ENCODE measurements at regions not wholly inside any gene's neighbourhood (a gene's known extent, or its start where the extent isn't known, plus 50 kb on each side); places are given as distances from the start of the nearest gene placed in this dataset.

DNA sequence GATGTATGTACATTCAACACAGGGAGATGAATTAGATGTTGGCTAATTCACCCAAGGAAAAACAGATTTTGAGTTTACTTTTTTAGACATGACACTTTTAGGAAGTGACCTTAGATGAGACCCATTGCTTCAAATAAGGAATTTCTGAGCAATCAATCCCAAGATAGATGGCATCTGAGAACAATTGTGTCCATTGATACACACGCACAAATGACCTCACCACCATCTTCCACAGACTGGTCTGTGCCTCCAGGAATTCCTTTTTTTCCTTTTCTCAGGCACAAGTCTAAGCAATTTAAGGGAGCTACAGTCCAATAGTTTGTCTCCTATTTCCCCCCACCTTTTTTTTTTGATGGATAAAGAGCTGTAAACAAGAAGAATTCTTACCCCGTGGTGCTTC, 265.3 kb downstream of the TBL1XR1 start:
- DNase-seq, result no peak

DNA sequence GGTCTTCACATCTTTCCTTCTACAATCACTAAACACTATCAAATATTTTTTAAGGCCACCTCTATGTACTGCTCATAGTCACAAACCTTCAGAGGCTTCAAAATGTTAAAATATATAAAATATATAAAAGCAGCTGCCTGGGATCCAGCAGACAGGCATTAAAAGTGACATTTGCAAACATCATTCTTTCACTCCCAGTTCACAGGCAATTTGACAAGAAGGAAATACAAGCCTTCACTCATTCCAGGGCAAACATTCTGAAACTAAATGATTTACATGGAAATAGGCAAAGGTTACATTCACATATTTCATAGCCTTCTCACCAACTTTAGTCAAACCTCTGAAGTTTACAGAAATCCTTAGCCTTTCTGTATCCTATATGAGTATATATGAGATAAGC, 266.3 kb downstream of the TBL1XR1 start:
- no peak for DNase-seq

DNA sequence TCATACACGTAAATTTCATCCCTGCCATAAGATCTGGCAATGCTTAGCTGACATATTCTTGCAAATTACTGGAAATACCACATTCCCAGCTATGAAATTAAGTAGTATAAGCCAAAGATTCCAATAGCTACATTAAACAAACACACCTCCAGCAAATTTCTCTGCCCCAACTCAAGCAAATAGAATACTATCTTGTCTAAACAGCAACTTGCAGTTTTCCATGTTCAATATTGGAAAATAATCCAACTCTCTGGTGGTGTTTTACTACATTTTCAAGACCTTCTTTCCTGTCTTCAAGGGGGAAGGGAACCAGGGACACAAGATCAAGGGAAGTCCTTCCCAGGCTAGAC, 268.7 kb downstream of the TBL1XR1 start:
- DNase-seq, result no peak

DNA sequence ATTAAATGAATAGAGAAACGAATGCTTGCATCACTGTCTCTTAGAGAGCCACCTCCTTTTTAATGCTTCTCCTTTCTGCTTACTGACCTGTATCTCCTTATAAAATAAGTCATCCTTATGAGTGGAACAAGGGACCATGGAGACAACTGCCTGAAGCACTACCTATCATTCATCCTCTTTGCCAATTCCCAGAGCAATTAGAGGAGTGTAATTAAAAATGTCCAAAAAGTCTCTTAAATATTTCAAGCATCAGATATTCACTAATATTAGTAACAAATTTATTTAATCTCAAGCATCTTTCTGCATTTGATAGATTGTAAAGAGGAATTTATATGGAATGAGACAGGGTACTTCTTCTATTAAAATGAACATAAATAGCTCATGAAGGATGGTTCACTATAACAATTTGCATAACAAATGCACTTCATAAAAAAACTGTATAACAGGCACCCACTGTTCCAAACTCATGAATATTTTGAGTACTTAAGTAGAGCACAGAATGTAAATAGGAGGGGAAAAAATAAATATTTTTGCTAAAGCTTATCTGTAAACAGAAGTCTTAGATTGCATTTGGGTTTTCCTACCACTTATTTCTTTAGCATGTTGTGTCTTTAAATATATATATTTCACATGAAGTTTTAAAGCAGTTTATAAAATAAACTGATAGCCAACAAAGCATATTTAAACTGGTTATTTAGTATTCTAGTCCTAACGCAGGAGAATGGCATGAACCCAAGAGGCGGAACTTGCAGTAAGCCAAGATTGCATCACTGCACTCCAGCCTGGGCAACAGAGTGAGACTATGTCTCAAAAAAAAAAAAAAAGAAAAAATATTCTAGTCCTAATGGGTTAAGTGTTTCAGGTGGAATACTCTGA, 269.3 kb downstream of the TBL1XR1 start:
- no peak for DNase-seq

DNA sequence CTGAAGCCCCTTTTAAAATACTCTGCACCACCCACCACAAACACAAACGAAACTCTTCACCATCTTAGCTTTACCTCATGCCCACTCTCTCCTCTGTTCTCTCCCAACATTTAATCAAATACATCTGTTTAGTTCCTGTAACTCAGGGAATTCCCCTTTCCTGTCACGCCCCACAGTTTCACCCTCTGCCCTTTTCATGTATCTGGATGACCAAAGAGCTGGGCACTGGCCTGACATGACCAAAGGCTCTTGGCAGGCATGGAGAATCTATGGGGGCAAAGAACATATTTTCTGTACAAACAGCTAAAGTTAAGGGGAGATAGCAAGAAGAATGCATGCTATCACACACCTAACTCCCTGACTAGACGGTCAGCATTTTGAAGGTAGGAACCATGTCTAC, 270.0 kb downstream of the TBL1XR1 start:
- DNase-seq, result no peak

DNA sequence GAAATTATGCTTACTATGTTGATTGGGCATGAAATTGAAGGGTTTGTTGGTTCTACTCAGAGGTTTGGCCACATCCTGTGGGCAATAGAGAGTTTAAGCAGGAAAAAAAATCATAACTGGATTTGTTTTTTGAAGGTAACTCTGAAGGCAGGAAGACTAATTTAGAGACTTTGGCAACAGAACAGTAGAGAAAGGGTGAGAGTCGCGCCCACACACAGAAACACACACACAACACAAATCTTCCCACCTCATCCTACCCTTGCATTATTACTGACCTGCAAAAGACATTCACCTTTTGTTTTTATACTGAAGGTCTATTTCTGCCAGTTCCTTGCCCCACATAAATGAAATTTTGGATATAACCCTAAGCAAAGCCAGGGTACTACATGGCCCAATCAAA, 270.6 kb downstream of the TBL1XR1 start:
- DNase-seq, result no peak

DNA sequence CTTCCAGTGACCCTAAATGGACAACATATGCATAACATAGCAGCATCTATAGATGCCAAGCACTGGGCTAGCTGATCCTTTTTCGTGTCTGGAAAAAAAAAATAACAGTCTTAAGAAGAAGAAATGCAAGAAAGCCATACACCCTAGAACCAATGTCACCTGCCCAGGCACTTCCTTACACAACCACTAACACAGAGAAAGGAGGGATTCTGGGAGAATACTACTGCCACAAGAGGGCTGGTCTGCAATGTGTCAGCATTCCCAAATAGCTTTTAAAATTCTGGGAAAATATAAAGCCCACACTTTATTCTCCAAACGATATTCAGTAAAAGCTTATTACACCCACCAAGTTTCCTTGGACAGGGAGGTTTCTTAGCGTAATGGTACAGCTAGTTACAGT, 271.2 kb downstream of the TBL1XR1 start:
- no peak for DNase-seq

DNA sequence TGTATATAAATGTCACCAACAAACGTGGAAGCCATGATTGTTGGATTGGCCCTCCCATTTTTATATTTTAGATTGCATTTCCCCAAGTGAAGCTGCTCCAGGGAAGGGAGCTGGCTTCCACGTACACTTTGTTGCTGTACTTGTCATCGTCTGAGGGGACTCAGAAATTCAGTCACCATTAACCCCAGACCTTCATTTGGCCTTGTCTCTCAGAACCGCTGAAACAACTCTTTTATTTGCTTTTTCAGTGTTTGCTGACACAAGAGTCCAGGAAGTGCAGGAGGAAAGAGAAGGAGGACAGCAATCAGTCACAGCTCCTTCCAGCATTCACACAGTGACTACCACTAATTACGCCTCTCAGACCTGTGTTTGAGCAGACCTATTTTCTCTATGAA, 276.5 kb downstream of the TBL1XR1 start:
- DNase-seq, result no peak

DNA sequence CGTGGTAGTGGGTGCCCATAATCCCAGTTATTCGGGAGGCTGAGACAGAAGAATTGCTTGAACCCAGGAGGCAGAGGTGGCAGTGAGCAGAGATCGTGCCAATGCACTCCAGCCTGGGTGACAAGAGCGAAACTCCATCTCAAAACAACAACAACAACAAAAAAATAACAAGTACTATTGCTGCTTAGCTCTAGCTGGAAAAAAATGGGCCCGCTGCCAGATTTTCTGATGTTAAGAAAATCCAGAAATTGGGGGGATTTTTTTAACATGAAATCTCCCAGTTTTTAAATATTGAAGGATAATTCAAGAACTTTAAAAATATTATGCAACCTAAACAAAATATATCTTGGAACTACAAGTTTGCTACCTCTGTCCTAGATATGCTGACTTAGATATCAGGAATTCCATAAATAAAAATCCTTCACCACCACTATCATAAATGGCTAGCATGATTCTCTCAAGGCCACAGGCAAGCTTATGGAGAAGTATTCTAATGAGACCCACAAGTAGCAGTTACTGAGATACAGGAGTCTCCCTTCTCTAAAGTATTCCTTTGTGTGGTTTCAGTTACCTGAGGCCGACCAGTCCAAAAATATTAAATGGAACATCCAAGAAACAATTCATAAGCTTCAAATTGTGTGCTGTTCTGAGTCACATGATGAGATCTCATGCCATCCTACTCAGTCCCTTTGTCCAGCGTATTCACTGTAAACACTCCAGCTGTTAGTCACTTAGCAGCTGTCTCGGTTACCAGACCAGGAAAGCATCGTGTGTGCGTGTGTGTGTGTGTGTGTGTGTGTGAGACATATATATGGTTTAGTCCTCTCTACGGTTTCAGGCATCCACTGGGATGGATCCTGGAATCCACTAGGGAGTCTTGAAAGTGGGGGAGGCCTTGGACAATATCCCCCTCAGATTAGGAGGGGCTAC, 277.2 kb downstream of the TBL1XR1 start:
- no peak for DNase-seq

DNA sequence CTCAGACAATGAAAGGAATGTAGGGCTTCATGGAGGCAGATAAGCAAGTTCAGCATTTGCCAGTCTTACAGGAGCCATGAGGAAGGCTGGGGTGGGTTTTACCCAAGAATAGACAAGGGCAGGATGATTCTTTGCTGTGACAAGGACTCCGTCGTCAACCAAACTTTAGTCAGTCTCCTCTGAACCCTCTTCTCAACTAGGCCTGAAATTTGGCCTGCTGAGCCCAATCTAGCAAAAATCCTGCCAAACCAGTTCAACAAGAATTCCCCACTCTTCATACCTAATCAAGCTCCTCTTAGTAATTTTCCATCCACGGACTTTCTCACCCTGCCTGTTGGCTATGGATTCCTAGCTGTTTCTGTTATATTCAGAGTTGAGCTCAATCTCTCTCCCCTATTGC, 280.5 kb downstream of the TBL1XR1 start:
- DNase-seq, result no peak

DNA sequence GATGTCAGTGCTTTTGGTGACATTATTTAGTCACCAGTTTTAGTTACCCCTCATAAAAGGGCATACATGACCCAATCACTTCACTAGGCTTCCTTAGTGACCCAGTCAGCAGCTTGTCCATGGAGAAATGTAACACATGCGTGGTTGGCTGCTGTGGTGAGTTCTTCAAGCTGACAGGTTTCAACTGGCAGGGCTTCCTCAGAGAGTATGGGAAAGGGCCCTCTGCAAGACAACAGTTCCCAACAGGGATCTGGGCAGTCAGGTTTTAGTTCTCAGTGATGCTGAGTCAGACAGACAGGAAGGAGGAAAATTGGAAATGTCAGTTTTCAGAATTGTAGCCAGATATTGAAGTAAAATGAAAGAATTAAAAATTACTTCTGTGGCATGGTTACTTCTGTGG, 282.5 kb downstream of the TBL1XR1 start:
- DNase-seq, result no peak

DNA sequence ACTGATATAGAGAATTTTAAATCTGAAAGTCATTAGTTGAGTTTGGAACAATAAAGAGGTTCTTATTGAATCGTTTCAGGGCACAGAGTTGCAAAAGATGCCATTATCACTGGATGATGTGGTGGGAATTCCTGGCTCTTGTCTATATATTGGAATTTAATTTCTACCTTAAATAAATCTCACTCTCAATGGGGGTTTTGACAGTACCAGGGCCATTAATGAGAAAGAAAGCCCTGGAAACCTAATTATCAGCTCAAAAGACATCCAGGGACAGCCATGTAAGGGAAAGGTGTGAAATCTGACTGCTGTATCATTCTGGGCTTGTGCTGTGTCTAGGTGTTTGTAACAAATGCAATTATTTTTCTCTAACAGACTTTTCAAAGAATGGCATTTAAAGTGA, 285.7 kb downstream of the TBL1XR1 start:
- no peak for DNase-seq

DNA sequence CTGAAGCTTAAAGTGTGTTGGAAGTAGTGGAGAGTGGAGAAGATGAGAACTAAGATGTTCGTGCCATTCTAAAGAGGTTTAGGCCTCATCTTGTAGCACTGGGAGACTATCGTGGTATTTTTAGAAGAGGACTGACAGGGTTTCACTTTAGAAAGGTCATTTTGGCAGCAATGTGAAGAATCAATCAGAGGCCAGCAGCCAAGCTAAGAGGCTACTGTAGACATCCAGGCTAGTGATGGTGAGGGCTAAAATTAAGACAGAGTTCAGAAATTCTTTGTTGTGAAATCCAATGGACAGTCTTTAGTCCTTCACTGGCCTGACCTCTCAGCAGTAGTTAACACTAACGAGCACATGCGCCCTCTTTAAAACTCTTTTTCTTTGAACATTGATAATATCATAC, 288.2 kb downstream of the TBL1XR1 start:
- no peak for DNase-seq

DNA sequence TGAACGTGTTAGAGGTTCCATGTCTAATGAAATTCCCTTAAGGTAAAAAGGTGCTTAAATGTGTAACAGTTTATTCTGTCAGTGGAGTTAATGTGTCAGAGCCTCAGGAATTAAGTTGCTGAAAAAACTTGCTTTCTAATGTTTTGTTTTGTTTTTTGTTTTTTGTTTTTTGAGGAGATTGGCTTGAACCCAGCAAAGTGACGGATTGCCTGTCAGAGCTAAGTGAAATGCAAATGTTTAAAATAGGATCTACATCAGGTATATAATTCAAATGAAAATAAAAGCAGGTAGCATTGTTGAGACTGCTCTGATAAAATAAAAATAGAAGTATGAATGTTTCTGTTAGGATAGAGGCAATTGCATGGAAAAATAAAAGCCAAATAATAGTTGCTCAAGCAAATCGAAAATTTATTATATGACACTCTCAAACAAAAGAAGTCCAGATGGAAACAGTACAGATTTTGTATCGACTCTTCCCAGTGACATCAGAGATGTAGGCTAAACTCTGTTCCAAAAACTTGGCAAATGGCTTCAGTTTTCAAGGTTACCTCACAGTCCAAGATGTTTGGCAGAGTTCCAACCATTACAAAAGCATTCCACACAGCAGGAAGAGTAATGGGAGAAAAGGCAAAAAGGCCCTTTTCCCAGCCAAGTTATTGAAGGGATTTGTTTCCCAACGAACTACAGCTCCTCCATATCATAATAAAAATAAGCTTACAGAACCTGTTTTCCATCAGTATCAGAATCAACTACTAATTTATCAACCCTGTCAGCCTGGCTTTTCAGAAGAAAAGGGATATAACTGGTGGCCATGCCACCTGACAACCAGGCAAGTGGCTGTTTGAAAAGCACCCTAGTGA, 291.0 kb downstream of the TBL1XR1 start:
- no peak for DNase-seq

DNA sequence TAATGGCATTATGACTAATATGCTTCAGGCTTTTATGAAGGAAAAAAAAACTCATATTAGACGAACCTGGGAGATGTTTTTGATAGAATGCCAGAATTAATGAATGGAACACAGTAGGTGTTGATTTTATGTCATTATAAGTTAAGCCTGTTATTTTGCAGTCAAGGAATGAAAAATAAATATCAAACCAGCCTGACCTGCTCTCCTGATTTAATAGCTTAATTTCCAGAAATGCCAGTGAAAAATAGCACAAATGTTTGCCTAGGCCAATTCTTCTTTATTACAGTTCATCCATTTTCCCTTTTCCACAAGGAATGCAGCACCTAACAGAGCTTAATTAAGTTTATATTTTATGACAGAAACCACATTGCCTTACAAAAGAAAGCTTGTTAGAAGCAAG, 292.0 kb downstream of the TBL1XR1 start:
- no peak for DNase-seq

DNA sequence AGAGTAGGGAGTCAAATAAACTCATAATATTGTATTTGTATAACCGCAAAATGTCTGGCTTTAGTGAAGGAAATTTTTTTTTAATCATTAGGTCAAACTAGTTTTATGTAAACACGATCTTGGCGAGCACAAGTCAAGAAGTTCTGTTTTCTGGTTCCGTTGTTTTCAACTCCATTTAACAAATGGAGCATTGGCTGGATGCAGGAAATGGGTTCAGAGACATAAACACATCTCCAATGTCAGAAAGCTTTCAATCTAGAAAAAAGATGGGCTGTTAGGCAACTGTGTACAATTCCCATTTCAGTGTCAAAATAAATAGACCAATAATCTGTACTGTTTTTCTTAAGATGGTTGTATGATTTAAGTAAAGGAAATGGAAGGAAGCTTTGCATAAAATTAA, 292.8 kb downstream of the TBL1XR1 start:
- no peak for DNase-seq

DNA sequence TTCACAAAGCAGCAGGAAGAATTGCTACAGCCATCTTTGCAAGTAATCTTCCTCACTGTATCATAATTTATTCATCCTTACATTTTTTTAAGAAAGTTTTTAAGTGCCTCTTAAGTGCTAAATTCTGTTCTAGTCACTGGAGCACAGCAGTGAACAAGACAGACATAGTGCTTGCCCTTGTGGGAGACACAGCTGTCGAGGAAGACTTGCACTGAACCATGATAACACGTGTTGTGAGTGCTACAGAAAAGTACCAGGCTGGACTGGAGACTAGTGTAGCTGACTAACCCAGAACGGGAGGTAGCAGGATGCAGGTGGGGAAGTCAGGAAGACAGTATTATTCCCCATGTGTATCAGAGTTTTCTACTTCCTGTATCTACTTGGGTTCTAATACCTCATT, 300.6 kb downstream of the TBL1XR1 start:
- DNase-seq, result no peak

DNA sequence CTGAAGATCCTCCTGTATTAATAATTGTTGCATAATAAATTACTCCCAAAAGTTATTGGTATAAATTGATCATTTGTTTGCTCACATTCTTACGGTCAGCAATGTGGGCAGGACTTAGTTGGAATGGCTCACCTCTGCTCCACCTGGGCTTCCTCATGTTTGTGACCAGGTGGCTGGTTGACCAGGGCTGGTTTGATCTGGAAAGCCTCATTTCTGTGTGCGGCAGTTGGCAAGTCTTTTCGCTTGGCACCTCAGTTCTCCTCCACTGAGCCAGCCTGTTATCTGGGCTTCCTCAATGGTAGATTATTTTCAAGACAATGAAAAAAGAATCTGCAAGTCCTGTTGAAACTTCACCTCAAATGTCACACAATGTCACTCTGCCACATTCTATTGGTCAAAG, 301.1 kb downstream of the TBL1XR1 start:
- DNase-seq, result no peak

DNA sequence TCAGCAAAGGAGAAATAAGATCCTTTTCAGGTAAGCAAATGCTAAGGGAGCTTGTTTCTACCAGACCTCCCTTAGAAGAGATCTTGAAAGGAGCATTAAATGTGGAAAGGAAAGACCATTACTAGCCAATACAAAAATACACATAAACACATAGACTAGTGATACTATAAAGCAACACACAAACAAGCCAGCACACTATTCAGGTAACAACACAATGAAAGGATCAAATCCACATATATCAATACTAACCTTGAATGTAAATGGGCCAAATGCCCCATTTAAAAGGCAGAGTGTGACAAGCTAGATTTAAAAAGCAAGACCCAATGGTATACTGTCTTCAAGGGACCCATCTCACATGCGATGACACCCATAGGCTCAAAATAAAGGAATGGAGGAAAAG, 317.6 kb downstream of the TBL1XR1 start:
- DNase-seq, result no peak

DNA sequence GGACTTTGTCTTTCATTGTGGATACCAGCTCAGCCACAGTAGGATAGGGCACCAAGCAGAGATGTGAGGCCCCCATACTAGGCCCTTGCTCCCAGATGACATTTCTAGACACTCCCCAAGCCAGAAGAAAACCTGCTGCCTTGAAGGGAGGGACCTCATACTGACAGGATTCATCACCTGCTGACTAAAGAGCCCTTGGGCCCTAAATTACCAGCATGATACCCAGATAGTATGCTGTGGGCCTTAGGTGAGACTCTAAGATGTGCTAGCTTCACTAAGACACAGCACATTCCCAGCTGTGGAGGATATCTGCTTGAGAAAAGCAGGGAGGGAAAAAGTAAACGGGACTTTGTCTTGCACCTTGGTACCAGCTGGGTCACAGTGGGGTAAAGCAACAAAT, 324.0 kb downstream of the TBL1XR1 start:
- no peak for DNase-seq

DNA sequence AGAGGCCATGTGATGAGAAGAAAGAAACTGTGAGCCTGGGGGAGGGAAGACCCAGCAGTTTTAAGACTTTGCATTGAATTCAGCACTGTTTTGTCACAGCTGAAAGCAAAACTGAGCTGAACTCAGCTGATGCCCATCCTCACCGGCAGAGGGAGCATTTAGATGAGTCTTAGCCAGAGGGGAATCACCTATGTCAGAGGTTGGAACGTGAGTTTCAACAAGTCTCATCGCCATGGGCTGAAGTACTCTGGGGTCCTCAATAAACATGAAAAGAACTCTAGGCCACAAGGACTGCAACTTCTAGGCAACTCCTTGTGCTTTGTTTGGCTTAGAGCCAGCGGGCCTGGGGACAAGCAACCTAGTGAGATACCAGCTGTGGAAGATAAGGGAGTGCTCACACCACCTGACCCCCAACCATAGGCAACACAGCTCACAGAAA, 324.5 kb downstream of the TBL1XR1 start:
- DNase-seq, result peak; percentile 49

DNA sequence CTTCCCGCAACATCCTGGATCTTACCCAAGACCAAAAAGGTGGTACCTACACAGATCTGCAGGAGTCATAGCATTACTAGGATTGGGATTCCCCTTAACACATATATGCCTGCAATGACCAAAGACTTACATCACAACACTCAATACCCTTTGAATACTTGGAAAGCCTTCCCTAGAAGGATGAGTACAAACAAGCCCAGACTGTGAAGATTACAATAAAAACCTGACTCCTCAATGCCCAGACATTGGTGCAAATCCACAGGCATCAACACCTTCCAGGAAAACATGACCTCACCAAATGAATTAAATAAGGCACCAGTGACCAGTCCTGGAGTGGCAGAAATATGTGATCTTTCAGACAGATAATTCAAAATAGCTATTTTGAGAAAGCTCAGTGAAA, 326.8 kb downstream of the TBL1XR1 start:
- no peak for DNase-seq
